A673 (cell line): ENCODE measurements at regions not wholly inside any gene's neighbourhood (a gene's known extent, or its start where the extent isn't known, plus 50 kb on each side); places are given as distances from the start of the nearest gene placed in this dataset.
"Not testable (repeated sequence)": the region's sequence is repeated elsewhere in the genome, so short reads cannot be mapped to it uniquely, and the experiment has no call there.

Experiments used
- BruUV-seq: library from RNA; stranded (reverse); fragments of 400-500 nt; replicated peaks from 2 replicates; lab custom pipeline; 2021; lab: Mats Ljungman, UMichigan
- CTCF ChIA-PET: fragments of 300-600 bp; sonication (Branson Sonifier 250); formaldehyde crosslinking; loops from one replicate; lab custom pipeline; 2022; ENCODE audit warnings: antibody characterized with exemption; lab: Charles Lee
- POLR2A ChIA-PET: fragments of 300-600 bp; sonication (Branson Sonifier 250); formaldehyde crosslinking; loops from one replicate; lab custom pipeline; 2022; ENCODE audit warnings: antibody characterized with exemption; ENCODE audit not compliant: low non-redundant PET; lab: Charles Lee
- DNase-seq: peaks from one replicate; pipeline ENCODE4 v3.0.0-alpha.2; 2015; ENCODE audit warnings: low spot score
- H3K27ac ChIP-seq: fragments of 200-600 bp; sonication (generic); 2 replicates; pipeline ENCODE4 v1.5.1; 2016; ENCODE audit warnings: mixed run types, low read depth, mild to moderate bottlenecking, mixed read lengths, antibody characterized with exemption, low read length; ENCODE audit not compliant: poor library complexity, severe bottlenecking
- H3K27me3 ChIP-seq: fragments of 200-600 bp; sonication (generic); replicated peaks from 2 replicates; pipeline ENCODE4 v1.6.1; 2017; ENCODE audit warnings: mixed run types, low read depth, mild to moderate bottlenecking, mixed read lengths, antibody characterized with exemption, low read length; ENCODE audit not compliant: insufficient read depth, poor library complexity
- H3K36me3 ChIP-seq: fragments of 200-600 bp; sonication (generic); 2 replicates; pipeline ENCODE4 v1.6.1; 2016; ENCODE audit warnings: mixed run types, mild to moderate bottlenecking, mixed read lengths, antibody characterized with exemption, low read length; ENCODE audit not compliant: insufficient read depth, poor library complexity, severe bottlenecking
- H3K4me1 ChIP-seq: fragments of 200-600 bp; sonication (generic); 2 replicates; pipeline ENCODE4 v1.6.1; 2017; ENCODE audit warnings: mixed run types, mild to moderate bottlenecking, mixed read lengths, antibody characterized with exemption, low read length; ENCODE audit not compliant: insufficient read depth, poor library complexity, severe bottlenecking
- H3K4me3 ChIP-seq: fragments of 200-600 bp; sonication (generic); 2 replicates; pipeline ENCODE4 v1.5.1; 2016; ENCODE audit warnings: low read depth, mixed run types, mild to moderate bottlenecking, mixed read lengths, low read length; ENCODE audit not compliant: poor library complexity, severe bottlenecking
- H3K9me3 ChIP-seq: fragments of 200-600 bp; sonication (generic); 2 replicates; pipeline ENCODE4 v1.6.1; 2016; ENCODE audit warnings: mixed run types, low read depth, mild to moderate bottlenecking, mixed read lengths, antibody characterized with exemption, low read length; ENCODE audit not compliant: poor library complexity, severe bottlenecking
- CTCF ChIP-seq: fragments of 300-800, 200-600 bp; sonication (generic); conservative IDR thresholded peaks from 2 replicates; pipeline ENCODE4 v1.5.1; 2017; ENCODE audit warnings: low read depth, mild to moderate bottlenecking, antibody characterized with exemption, low read length, moderate library complexity, mixed read lengths
- EZH2 ChIP-seq: fragments of 200-600 bp; sonication (generic); IDR thresholded peaks from 2 replicates; pipeline ENCODE4 v1.6.1; 2017; ENCODE audit warnings: borderline replicate concordance, low read depth, mild to moderate bottlenecking, mixed read lengths, antibody characterized with exemption, low read length; ENCODE audit not compliant: poor library complexity, severe bottlenecking
- intact Hi-C: fragments of 100-400 bp; cut with micrococcal nuclease; formaldehyde crosslinking; loops from one replicate; pipeline ENCODE4 v1.10.0; 2022; ENCODE audit not compliant: unreplicated experiment

DNA sequence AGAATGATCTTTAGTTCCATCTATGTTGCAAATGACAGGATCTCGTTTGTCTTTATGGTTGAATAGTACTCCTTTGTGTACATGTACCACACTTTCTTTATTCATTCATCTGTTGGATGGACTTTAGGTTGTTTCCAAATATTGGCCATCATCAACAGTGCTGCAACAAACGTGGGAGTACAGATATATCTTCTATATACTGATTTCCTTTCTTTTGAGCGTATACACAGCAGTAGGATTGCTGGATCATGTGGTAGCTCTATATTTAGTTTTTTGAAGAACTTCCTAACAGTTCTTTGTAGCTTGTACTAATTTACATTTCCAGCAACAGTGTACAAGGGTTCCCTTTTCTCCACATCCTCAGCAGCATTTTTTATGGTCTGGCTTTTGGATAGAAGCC is 407.5 kb upstream of the ANO5 start:
- CTCF ChIA-PET: interaction anchor here (0.8 kb wide), 1 partner anchor 367 kb away, joined by 3 read pairs; no protein-coding TSS in a partner anchor
- no peaks in the 10 kb centered on the region for H3K4me1 ChIP-seq
- TF ChIP-seq CTCF (no peak), EZH2 (no peak)
- no peaks in the 10 kb centered on the region for H3K27me3 ChIP-seq
- no peaks in the 10 kb centered on the region for H3K36me3 ChIP-seq
- POLR2A ChIA-PET: no interaction called here
- H3K27ac ChIP-seq: no peak overlapping the region
- DNase-seq: no peak
- no peaks in the 10 kb centered on the region for H3K9me3 ChIP-seq
- no peak overlapping the region for H3K4me3 ChIP-seq
- intact Hi-C loops: no loop called here
- no TSS peak for BruUV-seq

GRCh38 chr11:21794306-21794705 is 398.6 kb upstream of the ANO5 start:
- CTCF ChIA-PET: no interaction called here
- no peak for TF ChIP-seq EZH2
- no peak for TF ChIP-seq CTCF
- Histone ChIP-seq H3K36me3 (no peaks in the 10 kb centered on the region), H3K4me1 (no peaks in the 10 kb centered on the region), H3K4me3 (no peak overlapping the region), H3K27ac (no peak overlapping the region), H3K27me3 (no peaks in the 10 kb centered on the region), H3K9me3 (no peaks in the 10 kb centered on the region)
- DNase-seq: no peak
- BruUV-seq: no TSS peak
- POLR2A ChIA-PET: no interaction called here
- intact Hi-C loops: no loop called here

GRCh38 chr11:21798216-21798615 is 394.7 kb upstream of the ANO5 start:
- H3K27me3 ChIP-seq: no peaks in the 10 kb centered on the region
- intact Hi-C loops: no loop called here
- BruUV-seq: no TSS peak
- no peak overlapping the region for H3K4me3 ChIP-seq
- TF ChIP-seq EZH2 (no peak), CTCF (no peak)
- DNase-seq: no peak
- no peaks in the 10 kb centered on the region for H3K4me1 ChIP-seq
- CTCF ChIA-PET: no interaction called here
- H3K9me3 ChIP-seq: no peaks in the 10 kb centered on the region
- H3K36me3 ChIP-seq: no peaks in the 10 kb centered on the region
- H3K27ac ChIP-seq: no peak overlapping the region
- POLR2A ChIA-PET: no interaction called here

DNA sequence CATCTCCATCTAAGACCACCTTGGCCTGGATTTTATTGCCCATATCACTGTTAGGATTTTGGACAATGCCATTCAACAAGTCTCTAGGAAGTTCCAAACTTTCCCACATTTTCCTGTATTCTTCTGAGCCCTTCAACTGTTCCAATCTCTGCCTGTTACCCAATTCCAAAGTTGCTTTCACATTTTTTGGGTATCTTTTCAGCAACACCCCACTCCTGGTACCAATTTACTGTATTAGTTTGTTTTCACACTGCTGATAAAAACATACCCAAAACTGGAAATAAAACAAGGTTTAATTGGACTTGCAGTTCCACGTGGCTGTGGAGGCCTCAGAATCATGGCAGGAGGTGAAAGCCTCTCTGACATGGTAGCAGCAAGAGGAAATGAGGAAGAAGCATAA is 388.4 kb upstream of the ANO5 start:
- POLR2A ChIA-PET, H3K4me1 ChIP-seq, H3K27me3 ChIP-seq, H3K9me3 ChIP-seq, CTCF ChIA-PET, DNase-seq, H3K36me3 ChIP-seq, BruUV-seq, H3K4me3 ChIP-seq, H3K27ac ChIP-seq, intact Hi-C loops: not testable (repeated sequence)
